ENCODE measurements at regions not wholly inside any gene's neighbourhood (a gene's known extent, or its start where the extent isn't known, plus 50 kb on each side); places are given as distances from the start of the nearest gene placed in this dataset.
"Not testable (repeated sequence)": the region's sequence is repeated elsewhere in the genome, so short reads cannot be mapped to it uniquely, and the experiment has no call there.

- no peak for DNase-seq
These were observed 669.3 kb upstream of the LRRN3 start for GRCh38 chr7:110421490-110422241.

GRCh38 chr7:110432061-110432553, 658.8 kb upstream of the LRRN3 start:
- no peak for DNase-seq

- DNase-seq: not testable (repeated sequence)
These were observed 652.0 kb upstream of the LRRN3 start for GRCh38 chr7:110438926-110439325.

GRCh38 chr7:110442381-110442837, 648.5 kb upstream of the LRRN3 start:
- peak; percentile 1 to 13 for DNase-seq

- DNase-seq: no peak
These were observed 644.3 kb upstream of the LRRN3 start for GRCh38 chr7:110446658-110447057.

- no peak for DNase-seq
These were observed 642.0 kb upstream of the LRRN3 start for GRCh38 chr7:110448918-110449317.

GRCh38 chr7:110454713-110455112, 636.2 kb upstream of the LRRN3 start:
- DNase-seq: no peak

- DNase-seq: no peak
These were observed 629.3 kb upstream of the LRRN3 start for GRCh38 chr7:110461621-110462020.

- DNase-seq: no peak
These were observed 620.5 kb upstream of the LRRN3 start for GRCh38 chr7:110470420-110470819.

- DNase-seq: not testable (repeated sequence)
These were observed 618.5 kb upstream of the LRRN3 start for GRCh38 chr7:110472419-110472818.

- DNase-seq: no peak
These were observed 610.0 kb upstream of the LRRN3 start for GRCh38 chr7:110480964-110481363.

GRCh38 chr7:110483553-110483952, 607.4 kb upstream of the LRRN3 start:
- no peak for DNase-seq

- DNase-seq: no peak
These were observed 606.6 kb upstream of the LRRN3 start for GRCh38 chr7:110484356-110484755.

- DNase-seq: no peak
These were observed 604.4 kb upstream of the LRRN3 start for GRCh38 chr7:110486549-110486948.

- no peak for DNase-seq
These were observed 588.0 kb upstream of the LRRN3 start for GRCh38 chr7:110502888-110503465.

GRCh38 chr7:110507369-110507768, 583.6 kb upstream of the LRRN3 start:
- no peak for DNase-seq

GRCh38 chr7:110507832-110508231, 583.1 kb upstream of the LRRN3 start:
- no peak for DNase-seq

GRCh38 chr7:110514975-110515551, 575.9 kb upstream of the LRRN3 start:
- DNase-seq: not testable (repeated sequence)

GRCh38 chr7:110519851-110520250, 571.1 kb upstream of the LRRN3 start:
- DNase-seq: no peak

- no peak for DNase-seq
These were observed 569.5 kb upstream of the LRRN3 start for GRCh38 chr7:110521357-110521911.

- no peak for DNase-seq
These were observed 568.7 kb upstream of the LRRN3 start for GRCh38 chr7:110522061-110522760.

GRCh38 chr7:110522761-110523200, 568.1 kb upstream of the LRRN3 start:
- DNase-seq: no peak

GRCh38 chr7:110529175-110529574, 561.8 kb upstream of the LRRN3 start:
- no peak for DNase-seq

All from activated CD4-positive, alpha-beta T cell treated with anti-CD3 and anti-CD28 coated beads, Interleukin-2, amount 50 U/mL, for 48 hours (primary cell).